HG03175 (cell line): ENCODE measurements at regions not wholly inside any gene's neighbourhood (a gene's known extent, or its start where the extent isn't known, plus 50 kb on each side); places are given as distances from the start of the nearest gene placed in this dataset.

Experiments
- ATAC-seq: cut with Tn5 transposase; IDR thresholded peaks from one replicate; pipeline ENCODE4 v1.9.1; 2021; ENCODE audit warnings: mild to moderate bottlenecking, moderate library complexity; ENCODE audit not compliant: unreplicated experiment

DNA sequence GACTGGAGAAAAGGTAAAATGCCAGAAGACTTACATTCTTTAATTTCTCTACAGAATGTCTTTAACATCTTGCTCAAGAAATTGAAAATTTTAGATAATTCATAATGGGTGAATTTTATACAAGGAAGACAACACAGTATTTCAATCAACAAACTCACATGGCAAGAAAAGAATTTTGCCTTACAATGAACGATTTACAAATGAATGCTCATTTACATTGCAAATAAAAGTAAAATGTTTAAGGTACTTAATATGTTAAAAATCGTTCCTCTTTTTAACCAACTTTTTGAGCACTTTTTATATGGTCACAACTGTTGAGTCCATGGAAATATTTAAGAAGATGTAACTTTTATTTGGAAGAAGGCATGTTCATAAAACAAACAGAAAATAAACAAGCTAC lies 174.8 kb upstream of the UBE2E2 start:
- no peak for ATAC-seq

- ATAC-seq, result no peak
These were observed 174.1 kb upstream of the UBE2E2 start for GRCh38 chr3:23029001-23029400.

GRCh38 chr3:23035927-23036640 lies 167.0 kb upstream of the UBE2E2 start:
- no peak for ATAC-seq

DNA sequence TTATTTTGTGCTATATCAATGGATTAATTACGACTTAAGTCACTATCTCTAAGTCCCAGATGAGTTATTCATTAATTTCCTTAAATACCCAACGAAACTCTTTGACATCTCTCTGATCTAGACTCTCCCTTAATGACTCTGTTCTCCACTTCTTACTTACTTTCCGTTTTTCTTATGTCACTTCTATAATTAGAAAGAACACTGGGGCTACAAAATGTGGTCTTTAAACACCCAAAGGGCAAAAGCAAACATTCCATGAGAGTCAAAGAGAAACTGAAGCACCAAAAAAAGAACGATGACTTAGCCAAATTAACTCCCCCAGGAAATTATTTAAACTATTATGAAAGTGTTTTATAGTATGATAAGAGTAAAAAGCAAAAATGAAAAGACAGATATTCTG lies 166.4 kb upstream of the UBE2E2 start:
- peak; percentile 70 for ATAC-seq

DNA sequence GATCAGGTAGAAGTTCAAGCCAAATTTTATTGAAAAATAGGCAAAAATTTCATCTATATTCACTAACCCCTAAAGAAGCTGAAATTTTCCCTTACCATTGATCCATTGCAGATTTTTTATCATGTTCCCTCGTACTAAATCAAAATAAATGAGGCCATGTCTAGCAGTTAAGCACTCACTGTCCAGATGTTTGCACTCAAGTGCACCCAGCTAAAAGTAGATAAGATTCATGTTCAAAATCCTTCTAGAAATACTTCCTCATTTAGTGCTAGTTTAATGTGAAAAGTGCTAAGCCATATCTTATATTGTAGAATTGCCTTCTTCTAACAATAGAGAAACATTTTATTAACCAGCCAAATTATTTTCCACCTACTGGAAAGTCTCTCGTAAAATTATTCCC lies 164.7 kb upstream of the UBE2E2 start:
- ATAC-seq, result no peak

DNA sequence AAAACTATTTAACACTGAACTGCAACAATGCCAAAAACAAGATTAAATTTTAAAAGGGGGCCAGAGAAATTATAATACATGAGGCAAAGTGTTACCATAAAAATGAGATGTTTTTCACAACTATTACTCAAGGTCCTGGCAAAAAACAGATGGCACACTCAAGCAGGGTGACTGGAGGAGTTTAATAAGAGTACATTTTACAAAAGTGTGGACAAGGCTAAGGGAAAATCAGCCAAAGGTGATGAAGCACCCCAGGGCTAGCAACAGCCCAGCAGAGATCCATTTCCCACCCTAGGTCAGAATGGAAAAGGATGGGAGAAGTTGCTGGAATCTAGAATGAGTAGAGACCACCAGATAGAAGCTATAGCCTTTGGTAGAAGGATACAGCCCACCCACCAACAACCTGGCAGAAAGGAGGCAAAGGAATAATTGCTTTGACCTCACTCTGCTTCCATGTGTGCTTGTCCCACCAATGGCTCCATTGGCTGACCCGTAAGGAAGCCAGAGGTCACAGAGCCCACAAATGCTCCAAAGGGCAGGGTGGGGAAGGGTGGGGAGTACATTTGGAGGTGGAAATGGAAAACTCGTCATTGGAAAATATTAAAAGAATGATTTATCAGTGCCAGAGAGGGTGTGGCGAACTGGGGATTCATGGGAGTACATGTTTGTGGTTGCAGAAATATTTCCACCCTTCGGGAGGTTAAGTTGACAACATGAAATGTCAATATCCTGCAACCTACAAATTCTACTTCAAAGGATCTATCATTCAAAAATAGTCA lies 161.0 kb upstream of the UBE2E2 start:
- no peak for ATAC-seq

DNA sequence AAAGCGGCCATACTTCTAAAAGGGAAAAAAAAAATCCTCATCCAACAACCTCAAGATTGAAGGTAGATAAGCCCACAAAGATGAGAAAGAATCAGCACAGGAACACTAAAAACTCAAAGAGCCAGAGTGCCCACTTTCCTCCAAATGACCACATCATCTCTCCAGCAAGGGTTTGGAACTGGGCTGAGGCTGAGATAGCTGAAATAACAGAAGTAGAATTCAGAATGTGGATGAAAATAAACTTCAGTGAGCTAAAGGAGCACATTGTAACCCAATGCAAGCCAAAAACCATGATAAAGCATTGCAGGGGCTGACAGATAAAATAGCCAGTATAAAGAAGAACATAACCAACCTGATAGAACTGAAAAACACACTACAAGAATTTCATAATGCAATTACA lies 158.7 kb upstream of the UBE2E2 start:
- ATAC-seq, result no peak

GRCh38 chr3:23046536-23046935 lies 156.6 kb upstream of the UBE2E2 start:
- ATAC-seq, result no peak

- no peak for ATAC-seq
These were observed 151.6 kb upstream of the UBE2E2 start for GRCh38 chr3:23051240-23052140.

GRCh38 chr3:23052208-23052607 lies 150.9 kb upstream of the UBE2E2 start:
- ATAC-seq, result no peak

DNA sequence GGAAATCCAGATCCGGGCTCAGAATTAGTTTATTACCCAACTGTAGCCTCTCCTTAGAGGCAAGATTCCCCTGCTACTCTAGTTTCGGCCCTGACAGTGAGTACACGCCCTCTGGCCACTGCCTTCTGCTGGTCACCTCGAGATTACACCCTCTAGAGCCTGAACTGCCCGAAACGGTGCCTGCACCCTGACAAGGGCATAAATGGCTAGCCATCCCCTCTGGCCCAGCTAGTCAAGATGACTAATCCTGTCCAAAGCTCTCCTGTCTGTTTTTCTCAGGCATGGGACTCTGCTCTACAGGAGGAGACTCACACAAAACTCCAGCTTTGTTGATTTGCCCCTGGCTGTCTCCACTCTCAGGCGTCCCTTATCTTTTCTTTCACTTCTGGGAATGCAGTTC lies 150.5 kb upstream of the UBE2E2 start:
- no peak for ATAC-seq

- ATAC-seq, result peak; percentile 81
These were observed 147.3 kb upstream of the UBE2E2 start for GRCh38 chr3:23055733-23056376.

DNA sequence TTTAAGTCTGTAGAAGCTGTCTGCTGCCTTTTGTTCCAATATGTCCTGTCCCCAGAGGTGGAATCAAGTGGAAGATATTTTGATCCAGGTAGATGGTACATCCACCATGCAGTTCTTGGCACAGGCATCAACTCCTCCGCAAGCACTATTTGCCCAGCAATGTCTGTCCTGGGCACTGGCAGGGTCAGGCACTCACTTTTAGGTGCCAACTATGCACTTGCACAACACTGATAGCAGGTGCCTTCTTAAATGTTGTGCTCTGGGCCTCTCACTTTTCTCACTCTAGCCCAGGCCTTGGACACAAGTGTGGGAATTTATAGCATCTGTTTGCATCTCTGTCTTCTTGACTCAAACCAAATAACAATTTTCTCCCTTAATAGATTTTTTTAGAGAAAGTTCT lies 140.5 kb upstream of the UBE2E2 start:
- no peak for ATAC-seq

DNA sequence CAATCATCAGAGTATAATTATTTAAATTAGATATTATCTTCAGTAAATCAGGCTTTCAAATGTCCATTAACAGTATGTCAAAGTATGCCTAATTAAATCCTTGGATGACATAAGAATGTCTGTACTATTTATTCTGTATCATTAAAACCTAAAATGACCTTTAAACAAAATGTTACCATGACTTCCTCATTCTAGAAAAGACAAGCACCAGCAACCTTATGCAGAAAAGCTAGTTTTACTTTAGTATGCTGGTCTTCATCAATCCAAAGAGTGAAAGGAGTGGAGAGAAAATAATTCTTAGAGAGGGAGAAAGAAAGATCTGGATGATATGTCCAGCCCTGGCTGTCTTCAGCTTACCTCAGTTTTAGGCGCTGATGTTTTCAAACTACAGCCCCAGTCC lies 140.1 kb upstream of the UBE2E2 start:
- no peak for ATAC-seq

- ATAC-seq, result no peak
These were observed 136.0 kb upstream of the UBE2E2 start for GRCh38 chr3:23067116-23067515.

DNA sequence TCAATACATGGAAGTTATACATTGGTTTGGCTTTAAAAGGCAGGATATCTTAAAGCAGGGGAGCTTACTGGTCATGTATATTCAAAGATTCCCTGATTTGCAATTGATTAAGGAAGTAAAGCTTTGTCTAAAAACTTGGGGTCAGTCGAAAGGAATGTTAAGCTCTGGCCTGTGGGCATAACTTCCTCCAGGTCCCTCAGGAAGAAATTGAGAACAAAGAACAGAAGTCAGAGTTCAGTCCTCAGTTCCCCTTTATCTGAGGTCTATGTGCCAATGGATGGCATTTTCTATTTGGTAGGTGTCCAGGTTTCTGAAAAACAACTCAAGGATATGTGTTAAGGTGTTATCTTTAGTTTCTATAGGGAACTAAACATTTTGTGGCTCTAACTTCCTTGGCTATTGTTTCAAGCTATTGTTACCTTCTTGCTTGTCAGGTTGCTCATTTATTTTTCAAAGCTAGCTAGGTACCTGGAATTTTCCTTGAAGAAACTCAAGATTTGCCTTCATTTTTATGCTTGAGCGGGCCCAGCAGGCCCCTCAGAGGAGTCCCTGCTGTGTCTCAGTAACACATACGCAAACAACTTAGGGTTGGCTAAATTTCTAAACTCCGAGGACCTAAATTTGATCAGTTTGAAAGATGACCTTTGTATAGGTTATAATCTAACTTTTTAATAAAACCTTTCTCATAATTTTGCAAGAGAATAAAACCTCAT lies 135.0 kb upstream of the UBE2E2 start:
- ATAC-seq, result no peak

- peak; percentile 17 for ATAC-seq
These were observed 131.8 kb upstream of the UBE2E2 start for GRCh38 chr3:23071296-23071695.

GRCh38 chr3:23071758-23072157 lies 131.4 kb upstream of the UBE2E2 start:
- peak; percentile 79 for ATAC-seq

DNA sequence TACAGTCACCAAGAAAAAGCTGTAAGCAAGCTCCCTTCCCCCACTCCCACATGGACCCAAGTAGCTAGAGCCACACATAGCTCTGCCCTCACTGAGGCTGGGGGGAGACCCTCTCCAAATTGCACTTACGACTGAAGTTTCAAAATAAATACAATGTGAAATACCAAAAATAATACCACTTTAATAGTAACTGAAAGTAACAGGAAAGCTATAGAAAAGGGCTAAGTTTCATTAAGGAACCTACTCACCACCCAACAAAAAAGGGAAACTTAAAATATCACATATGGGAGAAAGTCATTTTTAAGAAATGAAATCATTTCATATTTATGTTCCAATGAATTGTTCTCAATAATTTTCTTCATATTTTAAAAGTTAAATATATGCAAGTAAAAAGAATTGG lies 130.4 kb upstream of the UBE2E2 start:
- no peak for ATAC-seq

DNA sequence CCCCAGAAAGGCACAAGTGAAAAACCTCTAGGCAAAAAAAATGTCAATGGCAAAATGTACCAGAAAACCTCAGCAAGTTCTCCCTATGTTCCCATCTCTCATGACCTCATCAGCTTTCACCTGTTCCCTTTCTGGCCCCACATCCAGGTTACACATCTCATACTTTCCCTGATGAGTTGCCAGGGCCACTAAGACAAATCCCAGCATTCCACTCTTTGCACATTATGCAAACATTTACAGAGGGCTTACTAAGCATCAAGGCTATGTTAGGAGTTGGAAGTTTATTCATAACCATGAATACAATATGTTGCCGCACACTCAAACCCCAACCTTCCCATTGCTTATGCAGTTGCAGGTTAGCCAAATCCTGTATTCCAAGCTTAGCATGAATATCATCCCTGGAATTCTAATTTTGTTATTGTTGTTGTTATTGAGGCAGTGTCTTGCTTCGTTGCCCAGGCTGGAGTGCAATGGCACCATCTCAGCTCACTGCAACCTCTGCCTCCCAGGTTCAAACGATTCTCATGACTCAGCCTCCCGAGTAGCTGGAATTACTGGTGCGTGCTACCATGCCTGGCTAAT lies 129.3 kb upstream of the UBE2E2 start:
- no peak for ATAC-seq
